Keratinocyte (primary cell): ENCODE measurements at regions not wholly inside any gene's neighbourhood (a gene's known extent, or its start where the extent isn't known, plus 50 kb on each side); places are given as distances from the start of the nearest gene placed in this dataset.

Source experiments
- DNase-seq: peaks from one replicate; pipeline ENCODE4 v3.0.0-alpha.2; 2011; ENCODE audit warnings: low read depth, missing footprints, low spot score
- FAIRE-seq: peaks from 2 replicates; lab custom pipeline; 2011; peaks lifted over from hg19 to GRCh38; lab: Jason Lieb, UNC
- H2AFZ ChIP-seq: 2 replicates; pipeline ENCODE4 v1.6.0; 2012; ENCODE audit warnings: low read length, control low read depth, inconsistent platforms; ENCODE audit not compliant: control insufficient read depth
- H3K27ac ChIP-seq: 2 replicates; pipeline ENCODE4 v1.5.1; 2011; ENCODE audit warnings: low read length; ENCODE audit not compliant: control insufficient read depth, insufficient read depth
- H3K27me3 ChIP-seq: 3 replicates; pipeline ENCODE4 v1.6.0; 2011; ENCODE audit warnings: low read length; ENCODE audit not compliant: control insufficient read depth, insufficient read depth; ENCODE audit errors: extremely low read depth
- H3K36me3 ChIP-seq, 2 experiments: 2 replicates in 1 of 2; 3 replicates in 1 of 2; pipeline ENCODE4 v1.5.1; 2011; ENCODE audit warnings: low read length in 2 of 2, mild to moderate bottlenecking in 1 of 2; ENCODE audit not compliant: control insufficient read depth in 2 of 2, insufficient read depth in 2 of 2; ENCODE audit errors: extremely low read depth in 1 of 2
- H3K4me1 ChIP-seq: 3 replicates; pipeline ENCODE4 v1.5.1; 2011; ENCODE audit warnings: low read length; ENCODE audit not compliant: control insufficient read depth, insufficient read depth; ENCODE audit errors: extremely low read depth
- H3K4me2 ChIP-seq: 3 replicates; pipeline ENCODE4 v1.6.0; 2011; ENCODE audit warnings: low read depth, low read length; ENCODE audit not compliant: control insufficient read depth, insufficient read depth; ENCODE audit errors: extremely low read depth
- H3K4me3 ChIP-seq, 3 experiments: fragments of 200-600 bp in 1 of 3; sonication (generic) in 1 of 3; 2 replicates in 2 of 3; 3 replicates in 1 of 3; pipeline ENCODE4 v1.5.1; 2011 to 2016; ENCODE audit warnings: low read length in 3 of 3, mild to moderate bottlenecking in 3 of 3, control low read depth in 2 of 3, inconsistent platforms in 1 of 3, low read depth in 1 of 3, mixed read lengths in 1 of 3, mixed run types in 1 of 3, moderate library complexity in 1 of 3; ENCODE audit not compliant: control insufficient read depth in 2 of 3, insufficient read depth in 2 of 3; ENCODE audit errors: extremely low read depth in 1 of 3
- H3K79me2 ChIP-seq: 2 replicates; pipeline ENCODE4 v1.6.0; 2012; ENCODE audit warnings: low read length; ENCODE audit not compliant: control insufficient read depth, insufficient read depth
- H3K9ac ChIP-seq: 3 replicates; pipeline ENCODE4 v1.6.0; 2011; ENCODE audit warnings: low read length; ENCODE audit not compliant: control insufficient read depth, insufficient read depth; ENCODE audit errors: extremely low read depth
- H3K9me1 ChIP-seq: 3 replicates; pipeline ENCODE4 v1.6.0; 2011; ENCODE audit warnings: low read length; ENCODE audit not compliant: control insufficient read depth, insufficient read depth; ENCODE audit errors: extremely low read depth
- H3K9me3 ChIP-seq: 2 replicates; pipeline ENCODE4 v1.5.1; 2012; ENCODE audit warnings: low read depth, low read length; ENCODE audit not compliant: control insufficient read depth
- H4K20me1 ChIP-seq: 3 replicates; pipeline ENCODE4 v1.6.0; 2011; ENCODE audit warnings: low read length; ENCODE audit not compliant: control insufficient read depth, insufficient read depth; ENCODE audit errors: extremely low read depth
- CTCF ChIP-seq, 3 experiments: IDR thresholded peaks in 1 of 3; conservative IDR thresholded peaks in 1 of 3; optimal IDR thresholded peaks in 1 of 3; 2 replicates in 2 of 3; 3 replicates in 1 of 3; pipeline versions ENCODE3 to v1.5.1; 2011; ENCODE audit warnings: low read length in 3 of 3, mild to moderate bottlenecking in 3 of 3, moderate library complexity in 2 of 3, control low read depth in 1 of 3, inconsistent platforms in 1 of 3; ENCODE audit not compliant: insufficient read depth in 2 of 3; ENCODE audit errors: extremely low read depth in 1 of 3
- EZH2 ChIP-seq: IDR thresholded peaks from one replicate; pipeline ENCODE4 v1.6.1; 2012; ENCODE audit warnings: inconsistent platforms, mild to moderate bottlenecking, low read length, moderate library complexity
- dilution Hi-C: fragments of 300-500 bp; cut with MboI; formaldehyde crosslinking; loops from one replicate; pipeline ENCODE4 v1.7.0; 2020; ENCODE audit warnings: low sequenced_read_pairs; ENCODE audit not compliant: extremely low pct_ligation_motif_present

GRCh38 chr9:99621040-99621439, 200.6 kb upstream of the NR4A3 start:
- Histone ChIP-seq H2AFZ (no peak overlapping the region), H3K27ac (no peak overlapping the region), H3K9me3 (no peaks in the 10 kb centered on the region), H3K4me2 (no peak overlapping the region), H3K4me3 (no peak overlapping the region), H3K4me1 (no peaks in the 10 kb centered on the region), H3K9me1 (no peaks in the 10 kb centered on the region), H3K9ac (no peak overlapping the region), H3K27me3 (no peaks in the 10 kb centered on the region), H3K36me3 (no peaks in the 10 kb centered on the region), H4K20me1 (no peaks in the 10 kb centered on the region), H3K79me2 (no peaks in the 10 kb centered on the region)
- TF ChIP-seq EZH2, result no peak
- no peak for TF ChIP-seq CTCF (optimal IDR thresholded peaks at IDR 0.05 in 1 of 3, IDR thresholded peaks at IDR 0.05 in 1 of 3, conservative IDR thresholded peaks at IDR 0.05 in 1 of 3; ENCODE audit: extremely low read depth in 1 of 3, insufficient read depth in 2 of 3, low read length in 3 of 3)
- dilution Hi-C loops, result no loop called here
- DNase-seq, result no peak
- no peak for FAIRE-seq

- Histone ChIP-seq H2AFZ (no peak overlapping the region), H4K20me1 (no peaks in the 10 kb centered on the region), H3K36me3 (no peaks in the 10 kb centered on the region), H3K9me1 (no peaks in the 10 kb centered on the region), H3K4me2 (no peak overlapping the region), H3K4me1 (no peaks in the 10 kb centered on the region), H3K79me2 (no peaks in the 10 kb centered on the region), H3K9me3 (no peaks in the 10 kb centered on the region), H3K27ac (no peak overlapping the region), H3K9ac (no peak overlapping the region), H3K27me3 (peaks cover 3% of the 10 kb centered on the region), H3K4me3 (no peak overlapping the region)
- no peak for DNase-seq
- FAIRE-seq, result no peak
- dilution Hi-C loops, result no loop called here
- TF ChIP-seq EZH2, result no peak
- no peak for TF ChIP-seq CTCF (optimal IDR thresholded peaks at IDR 0.05 in 1 of 3, IDR thresholded peaks at IDR 0.05 in 1 of 3, conservative IDR thresholded peaks at IDR 0.05 in 1 of 3; ENCODE audit: extremely low read depth in 1 of 3, insufficient read depth in 2 of 3, low read length in 3 of 3)
These were observed 199.0 kb upstream of the NR4A3 start for GRCh38 chr9:99622679-99623078.
